ENCODE measurements at regions not wholly inside any gene's neighbourhood (a gene's known extent, or its start where the extent isn't known, plus 50 kb on each side); places are given as distances from the start of the nearest gene placed in this dataset.

DNA sequence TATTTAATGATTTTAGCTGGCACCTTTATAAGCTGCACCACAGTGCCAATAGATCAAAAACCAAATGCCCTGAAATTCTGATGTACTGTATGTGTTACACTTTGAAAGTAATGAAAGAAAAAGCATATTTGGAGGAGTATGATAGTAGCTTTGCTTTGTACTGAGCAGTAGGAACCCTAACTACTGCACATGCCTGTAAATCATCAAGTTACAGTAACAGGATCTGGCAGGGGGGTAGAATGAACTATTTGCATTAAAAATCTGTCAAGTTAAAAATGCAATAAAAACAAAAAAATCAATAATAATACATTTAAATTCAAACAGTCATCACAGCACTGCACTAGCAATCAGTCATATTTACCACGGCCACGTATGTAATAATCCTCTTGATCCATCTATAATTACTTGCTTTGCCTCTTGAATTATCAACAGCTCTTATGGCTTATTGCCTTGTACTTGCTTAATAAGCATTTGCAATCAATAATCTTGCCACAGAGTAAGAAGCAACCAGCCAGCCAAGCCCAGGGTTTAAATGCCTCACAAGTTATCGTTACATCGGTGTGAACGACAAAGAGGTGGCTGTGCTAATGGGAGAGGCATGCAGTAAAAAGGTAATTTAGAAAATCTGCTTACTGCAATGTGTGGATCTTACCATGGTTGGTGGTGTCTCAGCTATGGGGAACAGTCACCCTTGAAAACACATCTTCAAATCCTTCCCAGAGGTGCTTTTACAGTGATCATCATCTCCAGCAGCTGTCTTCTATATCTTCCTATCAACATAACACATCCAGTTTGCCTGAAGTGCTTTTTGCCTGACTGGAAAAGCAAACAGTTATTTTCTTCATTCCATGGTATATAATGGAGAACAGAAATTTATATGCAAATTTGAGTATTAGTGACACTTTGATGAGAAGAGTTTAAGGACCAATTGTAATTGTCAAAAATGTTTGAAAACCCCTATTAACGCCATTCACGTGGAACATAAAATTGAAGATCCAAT lies 1812.1 kb upstream of the ADGRL3 start:
- TF ChIP-seq POLR2A (IDR thresholded peaks at IDR 0.05), result no peak
- TF ChIP-seq CTCF (IDR thresholded peaks at IDR 0.05), result no peak

Measured in Peyer's patch (tissue), 4 donors.